HG03432 (cell line): ENCODE measurements at regions not wholly inside any gene's neighbourhood (a gene's known extent, or its start where the extent isn't known, plus 50 kb on each side); places are given as distances from the start of the nearest gene placed in this dataset.
"Not testable (repeated sequence)": the region's sequence is repeated elsewhere in the genome, so short reads cannot be mapped to it uniquely, and the experiment has no call there.

Source experiments
- ATAC-seq: cut with Tn5 transposase; IDR thresholded peaks from one replicate; pipeline ENCODE4 v1.9.1; 2021; ENCODE audit warnings: mild to moderate bottlenecking, moderate library complexity; ENCODE audit not compliant: unreplicated experiment

GRCh38 chr10:71106151-71106550, 106.2 kb upstream of the UNC5B start:
- ATAC-seq, result not testable (repeated sequence)

- not testable (repeated sequence) for ATAC-seq
Observed at GRCh38 chr10:71107117-71107516, 105.3 kb upstream of the UNC5B start.

DNA sequence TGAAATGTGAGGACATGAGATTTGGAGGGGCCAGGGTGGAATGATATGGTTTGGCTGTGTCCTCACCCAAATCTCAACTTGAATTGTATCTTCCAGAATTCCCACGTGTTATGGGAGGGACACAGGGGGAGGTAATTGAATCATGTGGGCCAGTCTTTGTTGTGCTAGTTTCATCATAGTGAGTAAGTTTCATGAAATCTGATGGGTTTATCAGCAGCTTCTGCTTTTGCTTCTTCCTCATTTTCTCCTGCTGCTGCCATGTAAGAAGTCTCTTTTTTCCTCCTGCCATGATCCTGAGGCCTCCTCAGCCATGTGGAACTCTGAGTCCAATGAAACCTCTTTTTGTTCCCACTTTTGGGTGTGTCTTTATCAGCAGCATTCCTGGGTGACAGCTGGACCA, 104.3 kb upstream of the UNC5B start:
- not testable (repeated sequence) for ATAC-seq

DNA sequence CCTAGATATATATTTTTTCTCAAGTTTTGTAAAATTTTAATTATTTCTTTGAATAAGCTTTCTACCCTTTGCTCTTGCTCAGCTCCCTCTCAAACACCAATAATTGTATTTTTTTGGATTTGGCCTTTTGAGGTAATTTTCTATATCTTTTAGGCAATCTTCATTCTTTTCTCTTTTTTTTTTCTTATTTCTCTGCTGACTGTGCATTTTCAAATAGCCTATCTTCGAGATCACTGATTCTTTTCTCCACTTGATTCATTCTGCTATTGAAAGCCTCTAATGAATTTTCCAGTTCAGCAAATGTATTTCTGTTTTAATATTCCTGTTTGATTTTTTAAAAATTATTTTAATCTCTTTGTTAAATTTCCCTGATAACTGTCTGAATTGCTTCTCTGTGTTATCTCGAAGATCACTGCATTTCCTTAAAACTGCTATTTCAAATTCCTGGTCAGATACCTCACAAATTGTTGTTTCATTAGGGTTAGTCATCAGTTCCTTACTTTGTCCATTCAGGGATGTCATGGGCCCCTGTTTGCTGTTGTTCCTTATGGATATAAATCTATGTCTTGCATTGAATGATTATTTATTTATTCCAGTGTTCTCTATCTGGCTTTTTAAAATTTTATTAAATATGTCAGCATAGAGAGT, 100.1 kb upstream of the UNC5B start:
- no peak for ATAC-seq

GRCh38 chr10:71116426-71116825, 95.9 kb upstream of the UNC5B start:
- ATAC-seq, result no peak

DNA sequence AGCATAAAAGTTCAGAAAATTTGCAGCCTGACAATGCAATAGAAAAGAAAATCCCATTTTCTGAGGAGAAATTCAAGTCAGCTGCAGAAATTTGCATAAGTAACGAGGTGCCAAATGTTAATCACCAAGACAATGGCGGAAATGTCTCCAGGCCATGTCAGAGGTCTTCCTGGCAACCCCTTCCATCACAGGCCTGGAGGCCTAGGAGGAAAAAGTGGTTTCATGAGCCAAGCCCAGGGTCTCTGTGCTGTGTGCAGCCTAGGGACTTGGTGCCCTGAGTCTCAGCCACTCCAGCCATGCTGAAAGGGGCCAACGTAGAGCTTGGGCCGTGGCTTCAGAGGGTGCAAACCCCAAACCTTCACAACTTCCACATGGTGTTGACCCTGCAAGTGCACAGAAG, 94.8 kb upstream of the UNC5B start:
- not testable (repeated sequence) for ATAC-seq

- no peak for ATAC-seq
Observed at GRCh38 chr10:71123023-71123422, 89.3 kb upstream of the UNC5B start.

DNA sequence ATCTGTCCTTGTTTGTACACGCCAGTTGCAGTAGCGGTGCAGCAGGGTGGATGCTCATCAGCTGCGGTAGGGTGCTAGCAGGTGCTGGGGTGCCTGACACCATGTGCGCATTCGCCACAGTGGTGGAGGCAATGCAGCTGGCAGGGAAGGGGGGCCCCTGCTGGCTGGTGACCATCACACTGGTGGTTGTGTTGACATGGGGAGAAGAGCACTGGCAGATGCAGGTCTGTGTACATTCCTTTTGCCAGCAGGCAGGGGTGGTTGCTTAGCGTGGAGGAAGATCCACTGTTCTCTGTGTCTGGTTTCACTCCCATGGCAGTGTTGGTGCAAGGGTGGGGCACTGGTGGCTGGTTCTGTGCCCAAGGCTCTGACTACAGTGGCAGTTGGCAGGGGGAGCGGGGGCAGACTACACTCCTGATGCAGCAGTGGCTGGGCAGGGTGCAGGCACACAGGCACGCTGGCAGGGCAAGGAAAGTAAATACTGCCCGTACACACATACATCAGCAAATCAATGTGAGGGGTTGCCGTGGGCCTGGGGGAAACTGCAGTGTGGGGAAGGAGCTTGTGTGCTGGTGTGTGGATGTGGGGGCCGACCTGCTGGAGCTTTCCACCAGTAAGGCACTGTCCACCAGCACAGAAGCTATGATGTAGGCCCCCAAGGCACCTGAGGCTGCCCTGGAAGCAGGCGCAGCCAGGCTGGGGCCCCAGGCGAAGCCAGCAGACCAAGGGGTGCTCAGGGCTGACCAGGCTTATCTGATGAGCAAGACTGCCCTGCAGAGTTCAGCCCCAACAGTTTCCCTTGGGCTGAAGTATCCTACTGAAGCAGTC, 87.2 kb upstream of the UNC5B start:
- ATAC-seq, result no peak

GRCh38 chr10:71125749-71126107, 86.6 kb upstream of the UNC5B start:
- no peak for ATAC-seq

DNA sequence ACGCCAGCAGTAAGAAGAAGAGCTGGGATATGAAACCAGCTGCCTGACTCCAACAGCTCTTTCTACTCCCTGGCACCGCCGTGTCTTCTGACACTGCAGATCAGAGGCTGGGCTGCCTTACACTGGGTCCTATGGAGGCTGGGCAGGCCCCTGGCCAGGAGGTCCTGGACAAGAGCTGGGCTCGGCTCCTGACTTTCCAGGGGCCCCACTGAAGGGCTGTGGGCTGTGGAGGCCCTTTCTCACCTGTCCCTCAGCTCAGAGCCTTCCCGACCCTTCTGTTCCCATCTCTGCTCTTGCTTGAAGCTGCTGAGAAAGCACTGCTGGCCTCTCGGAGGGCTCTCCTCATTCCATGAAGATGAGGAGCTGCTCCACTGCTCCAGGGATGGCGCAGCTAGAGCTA, 85.9 kb upstream of the UNC5B start:
- ATAC-seq, result no peak

GRCh38 chr10:71127104-71127503, 85.3 kb upstream of the UNC5B start:
- ATAC-seq, result no peak

DNA sequence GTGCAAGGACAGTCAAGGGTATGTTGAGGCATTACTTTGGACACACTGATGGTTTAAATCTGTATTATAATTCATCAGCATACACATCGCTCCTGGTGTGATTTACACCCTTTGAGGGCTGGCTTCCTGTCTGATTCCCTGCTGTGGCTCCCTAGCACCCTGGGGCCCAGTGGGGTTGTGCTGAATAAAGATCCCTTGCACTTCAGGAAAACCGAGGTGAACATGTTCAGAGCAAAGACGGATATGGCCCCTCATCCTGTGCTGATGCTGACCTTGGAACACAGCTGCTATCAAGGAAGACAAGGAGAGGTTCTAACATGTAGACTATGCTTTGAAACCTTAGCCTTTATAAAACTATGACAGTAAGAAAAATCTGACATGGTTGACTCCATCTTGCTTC, 84.6 kb upstream of the UNC5B start:
- no peak for ATAC-seq

DNA sequence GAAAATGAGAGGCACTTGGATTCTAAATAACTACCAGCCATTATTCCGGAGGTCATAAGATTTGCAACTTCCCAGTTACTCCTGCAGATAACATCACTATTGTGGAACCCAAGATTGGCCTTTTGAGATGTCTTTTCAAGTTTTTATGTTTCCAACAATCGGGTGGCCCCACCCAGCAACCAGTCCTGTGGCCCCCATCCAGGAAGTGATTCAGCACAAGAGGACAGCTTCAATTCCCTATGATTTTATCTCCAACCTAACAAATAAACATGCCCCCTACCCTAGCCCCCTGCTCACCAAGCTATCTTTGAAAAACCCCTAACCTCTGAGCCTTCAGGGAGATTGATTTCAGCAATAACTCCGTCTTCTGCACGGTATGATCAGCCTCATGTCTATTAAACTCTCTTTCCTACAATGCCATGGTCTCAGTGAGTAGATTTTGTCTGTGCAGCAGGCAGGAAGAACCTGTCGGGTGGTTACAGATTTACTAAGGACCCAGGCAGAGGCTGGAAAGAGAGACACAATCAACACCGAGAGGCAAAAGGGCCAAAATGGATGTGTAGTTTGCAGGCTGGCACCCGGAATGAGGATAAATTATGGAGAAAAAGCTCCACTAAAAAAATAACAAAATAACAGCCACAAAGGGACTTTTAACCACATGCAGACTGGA, 83.9 kb upstream of the UNC5B start:
- ATAC-seq, result no peak

- ATAC-seq, result no peak
Observed at GRCh38 chr10:71131096-71131495, 81.3 kb upstream of the UNC5B start.

DNA sequence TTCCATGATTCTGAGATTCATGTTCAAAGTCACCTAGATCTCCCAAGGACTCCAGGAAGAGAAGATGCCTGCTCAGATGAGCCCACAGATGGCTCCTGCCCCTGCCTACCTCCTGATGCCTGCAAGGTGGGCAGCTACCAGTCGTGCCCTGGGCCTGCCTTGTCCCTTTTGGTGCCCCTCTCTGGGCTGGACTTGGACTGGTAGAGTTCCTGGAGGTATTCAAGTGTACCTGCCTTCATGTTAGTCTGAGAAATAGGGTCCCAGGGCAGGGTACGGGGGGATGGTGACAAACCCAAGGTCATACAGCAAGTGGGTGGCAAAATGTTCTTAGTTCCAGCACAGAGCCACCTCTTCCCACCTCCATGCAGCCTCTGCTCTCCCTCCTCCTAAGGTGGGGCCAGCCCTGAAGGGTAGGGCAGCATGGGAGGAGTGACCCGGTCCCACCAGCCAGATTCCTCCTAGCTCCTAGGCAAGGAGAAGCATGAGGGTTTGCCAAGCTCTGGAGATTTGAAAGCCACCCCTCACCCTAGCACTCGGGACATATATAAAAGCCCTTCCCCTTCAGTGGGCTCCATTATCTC, 80.8 kb upstream of the UNC5B start:
- no peak for ATAC-seq

GRCh38 chr10:71132321-71132810, 80.0 kb upstream of the UNC5B start:
- ATAC-seq, result no peak

DNA sequence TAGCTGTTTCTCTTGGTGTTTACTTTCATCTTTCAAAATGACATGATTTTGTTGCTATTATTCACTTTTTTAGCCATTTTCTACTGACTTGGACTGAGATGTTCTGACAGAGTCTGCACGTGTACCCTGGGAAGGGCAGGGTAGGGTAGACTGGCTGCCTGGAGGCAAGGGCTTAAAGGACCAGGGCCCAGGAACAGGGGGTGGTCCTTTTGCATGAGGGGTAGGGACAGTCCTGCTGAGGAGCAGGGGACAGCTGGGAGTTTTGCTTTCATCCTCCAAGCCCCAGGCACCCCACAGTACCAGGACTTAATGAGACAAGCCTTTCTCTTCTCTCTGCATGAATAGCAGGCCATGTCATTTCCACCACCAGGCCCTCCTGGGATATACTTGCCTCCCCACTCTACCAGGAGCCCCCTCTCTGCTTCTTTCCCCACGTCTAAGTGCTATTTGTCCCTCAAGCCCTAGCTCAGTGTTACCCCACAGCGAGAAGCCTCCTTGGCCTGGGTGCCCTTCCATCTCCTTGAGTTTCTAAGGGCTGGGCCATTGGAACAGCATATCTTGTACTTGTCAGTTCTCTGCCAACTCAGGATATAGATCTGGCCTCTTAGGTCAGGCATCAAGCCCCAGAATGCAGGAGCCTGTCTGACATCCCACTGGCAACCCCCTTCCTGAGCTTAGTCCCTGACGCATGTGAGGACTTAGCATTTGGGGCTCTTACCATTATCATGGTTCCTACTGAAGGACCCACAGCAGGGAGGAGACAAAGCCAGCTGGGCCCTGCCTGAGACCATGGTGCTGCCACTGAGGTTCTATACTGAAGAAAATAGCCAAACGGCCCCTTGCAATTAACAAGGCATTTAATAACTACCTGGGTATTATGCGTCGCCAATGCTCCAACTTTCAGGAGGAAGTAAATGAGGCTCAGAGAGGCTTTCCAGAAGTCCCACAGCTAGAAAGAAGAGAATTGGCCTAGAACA, 78.4 kb upstream of the UNC5B start:
- ATAC-seq, result no peak

- no peak for ATAC-seq
Observed at GRCh38 chr10:71134732-71135211, 77.6 kb upstream of the UNC5B start.

- no peak for ATAC-seq
Observed at GRCh38 chr10:71135236-71135635, 77.1 kb upstream of the UNC5B start.

- ATAC-seq, result no peak
Observed at GRCh38 chr10:71136036-71136721, 76.2 kb upstream of the UNC5B start.
